ENCODE measurements at regions not wholly inside any gene's neighbourhood (a gene's known extent, or its start where the extent isn't known, plus 50 kb on each side); places are given as distances from the start of the nearest gene placed in this dataset.

- peak in 1 of 2 experiments; percentile 10 for DNase-seq
These were observed 51.4 kb upstream of the SCIN start for GRCh38 chr7:12518920-12519681.

DNA sequence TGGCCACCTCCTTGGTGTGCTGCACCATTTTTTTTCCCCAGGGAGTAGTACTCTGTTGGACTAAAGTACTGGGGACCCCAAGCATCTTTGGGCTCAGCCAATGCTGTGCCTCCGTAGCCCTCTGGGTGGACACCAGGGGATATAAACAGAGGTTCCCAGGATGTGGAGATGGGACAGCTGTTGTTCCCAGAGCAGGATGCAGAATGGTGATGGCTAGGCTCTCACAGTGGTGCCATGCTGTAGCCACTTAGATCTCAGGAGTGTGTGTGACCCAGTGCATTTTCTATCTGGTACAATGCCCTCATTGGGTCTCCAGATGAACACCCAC lies 50.9 kb upstream of the SCIN start:
- no peak for DNase-seq

Data from NCI-H446 (cell line).